HG03139 (cell line): ENCODE measurements at regions not wholly inside any gene's neighbourhood (a gene's known extent, or its start where the extent isn't known, plus 50 kb on each side); places are given as distances from the start of the nearest gene placed in this dataset.

Experiments used
- ATAC-seq: cut with Tn5 transposase; IDR thresholded peaks from one replicate; pipeline ENCODE4 v1.9.1; 2021; ENCODE audit not compliant: unreplicated experiment

GRCh38 chr20:11119573-11119972 lies 445.8 kb upstream of the JAG1 start:
- ATAC-seq = no peak

GRCh38 chr20:11120431-11120830 lies 446.6 kb upstream of the JAG1 start:
- ATAC-seq = no peak

- no peak for ATAC-seq
Measured at GRCh38 chr20:11124849-11125505, 451.2 kb upstream of the JAG1 start.

GRCh38 chr20:11128220-11128718 lies 454.5 kb upstream of the JAG1 start:
- no peak for ATAC-seq

- no peak for ATAC-seq
Measured at GRCh38 chr20:11128721-11129120, 454.9 kb upstream of the JAG1 start.

DNA sequence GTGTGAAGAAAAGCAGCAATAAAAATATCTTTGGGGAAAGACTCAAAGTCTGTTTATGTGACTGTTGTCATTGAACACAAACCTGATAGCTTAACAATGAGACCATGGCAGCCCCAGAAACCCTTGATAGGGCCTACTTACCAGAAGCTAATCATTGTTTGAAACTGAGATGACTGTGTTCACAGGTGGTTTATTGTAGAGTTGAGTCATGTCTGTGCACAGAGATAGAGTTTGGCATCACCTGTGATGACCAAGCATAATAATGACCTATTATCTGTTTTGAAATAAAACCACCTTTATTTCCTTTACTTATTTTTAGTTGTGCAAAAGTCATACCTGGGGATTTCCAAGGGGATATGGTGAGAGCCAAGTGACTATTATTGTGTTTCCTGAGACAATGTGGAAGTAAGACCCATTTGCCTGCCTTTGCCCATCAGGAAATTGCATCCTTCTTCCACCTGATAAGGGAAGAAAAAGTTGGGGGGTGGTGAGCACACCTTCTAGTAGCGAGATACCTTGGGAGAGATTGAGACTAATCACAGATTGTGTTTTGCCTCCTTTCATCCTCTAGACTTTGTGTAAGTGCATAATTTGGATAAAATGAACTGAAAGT lies 456.9 kb upstream of the JAG1 start:
- no peak for ATAC-seq

GRCh38 chr20:11132819-11133415 lies 459.1 kb upstream of the JAG1 start:
- no peak for ATAC-seq

DNA sequence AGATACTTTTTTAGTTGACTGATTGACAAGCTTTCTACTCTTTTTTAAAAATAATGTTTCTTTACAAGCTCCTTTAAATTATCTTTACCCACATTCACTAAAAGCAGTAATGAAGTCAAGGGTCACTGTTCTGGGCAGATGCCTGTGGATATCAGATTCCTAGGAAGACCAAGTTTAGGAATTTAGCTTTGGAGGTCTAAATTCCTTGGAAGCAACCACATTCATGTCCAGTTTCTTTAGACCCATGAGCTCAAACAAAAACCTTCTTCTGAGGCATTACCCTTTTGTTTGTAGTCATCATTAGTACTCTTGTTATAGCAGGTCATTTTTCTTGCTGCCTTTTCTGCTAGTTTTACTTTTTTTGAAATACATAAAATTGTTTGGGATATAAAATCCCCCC lies 462.9 kb upstream of the JAG1 start:
- ATAC-seq = no peak

- no peak for ATAC-seq
Measured at GRCh38 chr20:11137688-11138087, 463.9 kb upstream of the JAG1 start.

DNA sequence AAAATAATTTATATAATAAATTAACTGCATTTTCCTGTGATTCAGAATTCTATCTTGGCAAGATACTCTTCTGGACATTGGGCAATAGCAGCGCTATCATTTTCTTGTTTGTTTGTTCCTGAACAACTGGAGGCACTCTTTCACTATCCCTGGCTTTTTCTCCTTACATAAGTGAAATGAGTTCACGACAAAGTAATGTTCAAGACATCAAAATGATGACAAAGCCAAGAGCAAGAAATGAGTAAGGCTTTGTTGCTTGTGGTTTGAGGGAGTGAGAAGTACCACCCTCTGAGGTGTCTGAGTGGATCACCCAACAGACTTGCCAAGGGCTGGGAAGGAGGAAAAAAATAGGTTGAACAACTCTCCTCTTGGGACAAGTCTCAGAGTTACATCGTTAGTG lies 466.6 kb upstream of the JAG1 start:
- ATAC-seq = no peak

DNA sequence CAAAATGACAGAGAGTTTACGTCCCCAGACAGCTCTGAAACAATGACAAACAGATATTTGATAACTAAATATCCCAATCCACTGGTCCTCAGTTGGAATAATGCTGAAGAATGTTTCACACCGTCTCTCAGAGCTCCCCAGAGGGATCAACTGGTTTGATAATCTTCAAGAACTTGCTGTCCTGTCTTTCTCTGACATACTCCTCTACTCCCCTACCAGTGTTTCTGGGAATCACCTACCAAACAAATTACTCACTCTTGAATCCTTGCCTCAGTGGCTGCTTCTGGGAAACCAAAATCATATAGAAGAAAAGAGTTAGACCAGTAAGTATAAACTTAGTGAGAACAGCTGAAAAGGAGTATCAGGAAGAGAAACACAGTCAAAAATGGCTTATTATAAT lies 469.7 kb upstream of the JAG1 start:
- no peak for ATAC-seq

DNA sequence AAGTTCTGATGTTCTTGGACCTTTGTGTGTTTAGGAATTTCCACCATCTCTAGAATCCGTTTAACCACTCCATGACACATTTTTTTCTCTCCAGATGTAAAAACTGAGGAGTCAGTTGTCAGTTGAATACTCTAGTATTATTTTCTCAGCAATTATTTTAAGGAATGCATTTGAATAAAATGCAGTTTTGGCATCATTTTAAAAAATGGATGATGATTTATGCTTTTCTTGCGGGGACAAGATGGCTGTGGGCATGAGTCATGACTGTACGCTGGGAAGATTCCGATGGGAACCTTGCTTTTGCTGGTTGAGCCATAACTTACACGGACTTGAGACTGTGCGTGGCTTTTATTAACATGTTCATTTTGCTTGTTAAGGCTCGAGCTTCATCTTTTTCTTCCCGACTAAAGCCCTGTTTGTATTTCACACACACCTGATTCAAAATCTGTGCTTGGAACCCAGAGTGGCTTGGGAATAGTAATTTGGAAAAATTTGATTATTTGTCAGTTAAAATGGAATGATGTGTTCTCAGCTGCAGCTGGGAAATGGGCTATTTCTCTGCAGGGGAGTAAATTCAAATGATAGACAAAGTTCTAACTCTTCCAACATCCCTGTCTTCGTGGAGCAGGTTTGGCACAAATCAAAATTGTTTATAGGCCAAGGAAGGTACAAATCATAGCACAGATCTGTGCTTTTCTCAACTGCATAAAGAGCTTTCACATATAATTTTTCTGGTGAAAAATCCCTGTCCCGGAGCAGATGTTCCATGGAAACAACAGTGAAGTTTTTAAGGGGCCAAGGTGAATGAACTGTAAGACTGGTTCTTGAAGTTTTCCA lies 470.5 kb upstream of the JAG1 start:
- no peak for ATAC-seq

DNA sequence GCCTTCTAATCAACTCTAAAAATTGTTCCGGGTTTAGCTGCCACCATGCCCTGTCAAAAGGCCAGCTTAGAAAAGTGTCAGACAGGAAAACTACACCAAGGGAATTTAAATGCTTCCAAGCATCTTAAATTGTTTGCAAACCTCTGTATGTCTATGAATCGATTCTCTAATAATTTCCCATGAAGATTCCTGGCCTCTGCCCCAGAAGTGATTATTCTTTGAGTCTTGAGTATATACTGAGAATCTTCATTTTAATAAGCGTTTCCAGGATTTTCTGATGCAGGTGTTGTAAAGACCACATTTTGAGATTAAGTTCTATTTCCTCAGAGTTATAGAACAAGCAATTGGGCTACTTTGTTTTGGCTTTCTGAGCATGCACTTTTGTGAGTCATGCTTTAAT lies 471.8 kb upstream of the JAG1 start:
- no peak for ATAC-seq

GRCh38 chr20:11153819-11154218 lies 480.0 kb upstream of the JAG1 start:
- no peak for ATAC-seq

- no peak for ATAC-seq
Measured at GRCh38 chr20:11155156-11155756, 481.5 kb upstream of the JAG1 start.

DNA sequence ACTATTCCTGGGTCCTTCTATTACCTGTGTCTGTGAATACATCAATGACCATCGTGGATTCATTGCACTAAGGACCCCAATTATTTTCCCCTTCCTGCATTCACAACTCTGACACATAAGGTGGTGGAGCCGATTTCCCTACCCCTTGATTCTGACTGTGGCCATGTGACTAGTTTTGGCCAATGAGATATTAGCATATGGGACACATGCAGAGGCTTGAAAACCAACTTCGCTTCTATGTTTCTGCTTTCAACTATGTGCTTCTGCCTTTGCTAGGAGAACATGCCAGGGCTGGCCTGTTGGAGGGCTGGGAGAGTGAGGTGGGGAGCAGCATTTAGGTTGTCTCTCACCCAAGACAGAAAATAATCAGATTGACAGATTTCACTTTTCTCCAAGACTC lies 483.1 kb upstream of the JAG1 start:
- ATAC-seq = no peak

GRCh38 chr20:11158146-11158545 lies 484.3 kb upstream of the JAG1 start:
- ATAC-seq = no peak

GRCh38 chr20:11158589-11158988 lies 484.8 kb upstream of the JAG1 start:
- no peak for ATAC-seq

GRCh38 chr20:11159728-11160127 lies 485.9 kb upstream of the JAG1 start:
- no peak for ATAC-seq

GRCh38 chr20:11162026-11162775 lies 488.4 kb upstream of the JAG1 start:
- no peak for ATAC-seq
